ENCODE measurements at regions not wholly inside any gene's neighbourhood (a gene's known extent, or its start where the extent isn't known, plus 50 kb on each side); places are given as distances from the start of the nearest gene placed in this dataset.

GRCh38 chr13:80177327-80177726 lies 163.6 kb downstream of the SPRY2 start:
- intact Hi-C loops (cut with DNase I; ENCODE audit: low total_unique reads) = no loop called here
- TF ChIP-seq CTCF (IDR thresholded peaks at IDR 0.05) = no peak
- no peak overlapping the region for H3K4me3 ChIP-seq

GRCh38 chr13:80173224-80173623 lies 167.7 kb downstream of the SPRY2 start:
- H3K9me3 ChIP-seq = no peaks in the 10 kb centered on the region
- H3K36me3 ChIP-seq = no peaks in the 10 kb centered on the region
- no peaks in the 10 kb centered on the region for H3K4me1 ChIP-seq
- intact Hi-C loops (cut with DNase I; ENCODE audit: low total_unique reads) = no loop called here
- TF ChIP-seq POLR2A (IDR thresholded peaks at IDR 0.05) (no peak), CTCF (IDR thresholded peaks at IDR 0.05) (no peak), POLR2AphosphoS5 (IDR thresholded peaks at IDR 0.05) (no peak)
- no peaks in the 10 kb centered on the region for H3K27me3 ChIP-seq
- no peak overlapping the region for H3K4me3 ChIP-seq
- H3K27ac ChIP-seq = no peak overlapping the region
- no peak for DNase-seq (ENCODE audit: low spot score in 2 of 2)

More at GRCh38 chr13:80177327-80177726, 163.6 kb downstream of the SPRY2 start:
- no peak overlapping the region for H3K27ac ChIP-seq
- no peaks in the 10 kb centered on the region for H3K9me3 ChIP-seq
- no peaks in the 10 kb centered on the region for H3K36me3 ChIP-seq
- no peak for DNase-seq (ENCODE audit: low spot score in 2 of 2)
- no peaks in the 10 kb centered on the region for H3K4me1 ChIP-seq
- H3K27me3 ChIP-seq = no peaks in the 10 kb centered on the region

GRCh38 chr13:80171096-80171495 lies 169.8 kb downstream of the SPRY2 start:
- H3K36me3 ChIP-seq = no peaks in the 10 kb centered on the region
- no peaks in the 10 kb centered on the region for H3K9me3 ChIP-seq
- no peak for DNase-seq (ENCODE audit: low spot score in 2 of 2)
- H3K27me3 ChIP-seq = no peaks in the 10 kb centered on the region
- H3K4me3 ChIP-seq = no peak overlapping the region
- no peak overlapping the region for H3K27ac ChIP-seq
- H3K4me1 ChIP-seq = no peaks in the 10 kb centered on the region
- TF ChIP-seq CTCF (IDR thresholded peaks at IDR 0.05) = no peak
- no peak for TF ChIP-seq POLR2A (IDR thresholded peaks at IDR 0.05)
- TF ChIP-seq POLR2AphosphoS5 (IDR thresholded peaks at IDR 0.05) = no peak
- intact Hi-C loops (cut with DNase I; ENCODE audit: low total_unique reads) = no loop called here

- no peak for TF ChIP-seq POLR2A (IDR thresholded peaks at IDR 0.05)
- no peak for TF ChIP-seq CTCF (IDR thresholded peaks at IDR 0.05)
- TF ChIP-seq POLR2AphosphoS5 (IDR thresholded peaks at IDR 0.05) = no peak
- no peak overlapping the region for H3K4me3 ChIP-seq
- no peak for DNase-seq (ENCODE audit: low spot score in 2 of 2)
- no peak overlapping the region for H3K27ac ChIP-seq
- no peaks in the 10 kb centered on the region for H3K36me3 ChIP-seq
- H3K27me3 ChIP-seq = no peaks in the 10 kb centered on the region
- H3K9me3 ChIP-seq = no peaks in the 10 kb centered on the region
- intact Hi-C loops (cut with DNase I; ENCODE audit: low total_unique reads) = loop anchor here (5.0 kb wide), 1 partner anchor 674 kb away; no protein-coding TSS in a partner anchor
- no peaks in the 10 kb centered on the region for H3K4me1 ChIP-seq
Measured at GRCh38 chr13:80168089-80168850, 172.7 kb downstream of the SPRY2 start.

- no peak for TF ChIP-seq POLR2A (IDR thresholded peaks at IDR 0.05)
- TF ChIP-seq POLR2AphosphoS5 (IDR thresholded peaks at IDR 0.05) = no peak
- no peak for TF ChIP-seq CTCF (IDR thresholded peaks at IDR 0.05)
- Histone ChIP-seq H3K27me3 (no peaks in the 10 kb centered on the region), H3K4me3 (no peak overlapping the region), H3K4me1 (no peaks in the 10 kb centered on the region), H3K9me3 (no peaks in the 10 kb centered on the region), H3K27ac (no peak overlapping the region), H3K36me3 (no peaks in the 10 kb centered on the region)
- no peak for DNase-seq (ENCODE audit: low spot score in 2 of 2)
- intact Hi-C loops (cut with DNase I; ENCODE audit: low total_unique reads) = loop anchor here (5.0 kb wide), 1 partner anchor 676 kb away; no protein-coding TSS in a partner anchor
Measured at GRCh38 chr13:80166352-80166751, 174.6 kb downstream of the SPRY2 start.

Data from breast epithelium (tissue), 4 donors.